Activated CD4-positive, CD25-positive, alpha-beta regulatory T cell (primary cell): ENCODE measurements at regions not wholly inside any gene's neighbourhood (a gene's known extent, or its start where the extent isn't known, plus 50 kb on each side); places are given as distances from the start of the nearest gene placed in this dataset.

Source experiments
- DNase-seq, 4 experiments: peaks; one replicate each; lab custom pipeline; 2025; lab: John Stamatoyannopoulos, UW

GRCh38 chr22:42180349-42180842, 49.8 kb upstream of the CYP2D6 start:
- DNase-seq: peak in 1 of 4 experiments; percentile 11
